Choroid plexus epithelial cell (primary cell): ENCODE measurements at regions not wholly inside any gene's neighbourhood (a gene's known extent, or its start where the extent isn't known, plus 50 kb on each side); places are given as distances from the start of the nearest gene placed in this dataset.

ENCODE experiments used
- DNase-seq: peaks from one replicate; pipeline ENCODE4 v3.0.0-alpha.2; 2010; ENCODE audit warnings: low read depth
- H3K4me3 ChIP-seq: 2 replicates; pipeline ENCODE4 v1.5.1; 2011; ENCODE audit warnings: low read depth, mild to moderate bottlenecking, control low read depth, low read length, moderate library complexity
- CTCF ChIP-seq: conservative IDR thresholded peaks from 2 replicates; pipeline ENCODE4 v1.5.1; 2011; ENCODE audit warnings: low read depth, mild to moderate bottlenecking, control low read depth, inconsistent platforms, low read length, moderate library complexity

GRCh38 chr17:68693896-68694295 is 92.7 kb upstream of the FAM20A start:
- TF ChIP-seq CTCF, result no peak
- H3K4me3 ChIP-seq, result no peak overlapping the region
- no peak for DNase-seq

GRCh38 chr17:68693466-68693865 is 92.3 kb upstream of the FAM20A start:
- no peak for DNase-seq
- TF ChIP-seq CTCF, result no peak

GRCh38 chr17:68686108-68686988 is 85.2 kb upstream of the FAM20A start:
- TF ChIP-seq CTCF, result no peak
- DNase-seq, result no peak
- H3K4me3 ChIP-seq, result no peak overlapping the region

More at GRCh38 chr17:68693466-68693865, 92.3 kb upstream of the FAM20A start:
- no peak overlapping the region for H3K4me3 ChIP-seq

- TF ChIP-seq CTCF, result no peak
- no peak for DNase-seq
- H3K4me3 ChIP-seq, result no peak overlapping the region
Observed at GRCh38 chr17:68684949-68685357, 83.8 kb upstream of the FAM20A start.

- DNase-seq, result no peak
- H3K4me3 ChIP-seq, result no peak overlapping the region
- no peak for TF ChIP-seq CTCF
Observed at GRCh38 chr17:68682903-68683302, 81.7 kb upstream of the FAM20A start.

- no peak for TF ChIP-seq CTCF
- no peak for DNase-seq
- no peak overlapping the region for H3K4me3 ChIP-seq
Observed at GRCh38 chr17:68679882-68680281, 78.7 kb upstream of the FAM20A start.

GRCh38 chr17:68676856-68677255 is 75.7 kb upstream of the FAM20A start:
- no peak for TF ChIP-seq CTCF
- no peak overlapping the region for H3K4me3 ChIP-seq
- DNase-seq, result no peak
